ENCODE measurements at regions not wholly inside any gene's neighbourhood (a gene's known extent, or its start where the extent isn't known, plus 50 kb on each side); places are given as distances from the start of the nearest gene placed in this dataset.

GRCh38 chrX:54615109-54615508 lies 85.1 kb downstream of the GNL3L start:
- Histone ChIP-seq H3K4me3 (ENCODE audit: low read length) (no peak overlapping the region), H3K9me3 (ENCODE audit: control insufficient read depth, insufficient read depth, low read length) (no peaks in the 10 kb centered on the region), H4K20me1 (ENCODE audit: control insufficient read depth, insufficient read depth, low read depth, low read length) (no peaks in the 10 kb centered on the region), H3F3A (ENCODE audit: control insufficient read depth, insufficient read depth) (no peaks in the 10 kb centered on the region), H3K4me2 (ENCODE audit: low read length) (no peak overlapping the region), H3K36me3 (ENCODE audit: control insufficient read depth, low read length) (no peaks in the 10 kb centered on the region), H3K27ac (ENCODE audit: low read depth, low read length) (no peak overlapping the region), H3K79me2 (ENCODE audit: control insufficient read depth, low read length) (no peaks in the 10 kb centered on the region), H3K9me2 (replicated peaks; ENCODE audit: control insufficient read depth, low read length) (no peaks in the 10 kb centered on the region), H3K4me1 (ENCODE audit: control insufficient read depth, low read length) (no peaks in the 10 kb centered on the region), H3K27me3 (ENCODE audit: control insufficient read depth, low read length) (no peaks in the 10 kb centered on the region)
- TF ChIP-seq CTCF (IDR thresholded peaks at IDR 0.05; ENCODE audit: low read depth, low read length, poor library complexity, severe bottlenecking) = no peak
- no peak for TF ChIP-seq EZH2phosphoT487 (IDR thresholded peaks at IDR 0.05; ENCODE audit: borderline replicate concordance, low read length)

- no peaks in the 10 kb centered on the region for H3K9me2 ChIP-seq (replicated peaks; ENCODE audit: control insufficient read depth, low read length)
- H3K36me3 ChIP-seq (ENCODE audit: control insufficient read depth, low read length) = no peaks in the 10 kb centered on the region
- H3K79me2 ChIP-seq (ENCODE audit: control insufficient read depth, low read length) = no peaks in the 10 kb centered on the region
- peaks cover 9% of the 10 kb centered on the region for H3K4me1 ChIP-seq (ENCODE audit: control insufficient read depth, low read length)
- no peaks in the 10 kb centered on the region for H3F3A ChIP-seq (ENCODE audit: control insufficient read depth, insufficient read depth)
- no peaks in the 10 kb centered on the region for H4K20me1 ChIP-seq (ENCODE audit: control insufficient read depth, insufficient read depth, low read depth, low read length)
- no peaks in the 10 kb centered on the region for H3K27me3 ChIP-seq (ENCODE audit: control insufficient read depth, low read length)
- H3K9me3 ChIP-seq (ENCODE audit: control insufficient read depth, insufficient read depth, low read length) = no peaks in the 10 kb centered on the region
- no peak overlapping the region for H3K27ac ChIP-seq (ENCODE audit: low read depth, low read length)
- TF ChIP-seq CTCF (IDR thresholded peaks at IDR 0.05; ENCODE audit: low read depth, low read length, poor library complexity, severe bottlenecking) (no peak), EZH2phosphoT487 (IDR thresholded peaks at IDR 0.05; ENCODE audit: borderline replicate concordance, low read length) (no peak)
- no peak overlapping the region for H3K4me3 ChIP-seq (ENCODE audit: low read length)
- no peak overlapping the region for H3K4me2 ChIP-seq (ENCODE audit: low read length)
Observed at GRCh38 chrX:54633641-54634040, 103.6 kb downstream of the GNL3L start.

GRCh38 chrX:54639018-54639345 lies 109.0 kb downstream of the GNL3L start:
- H3K9me2 ChIP-seq (replicated peaks; ENCODE audit: control insufficient read depth, low read length) = no peaks in the 10 kb centered on the region
- no peaks in the 10 kb centered on the region for H4K20me1 ChIP-seq (ENCODE audit: control insufficient read depth, insufficient read depth, low read depth, low read length)
- H3K4me2 ChIP-seq (ENCODE audit: low read length) = peak overlapping the region; percentile 71
- H3K27me3 ChIP-seq (ENCODE audit: control insufficient read depth, low read length) = no peaks in the 10 kb centered on the region
- peak overlapping the region; percentile 77 for H3K27ac ChIP-seq (ENCODE audit: low read depth, low read length)
- H3K9me3 ChIP-seq (ENCODE audit: control insufficient read depth, insufficient read depth, low read length) = no peaks in the 10 kb centered on the region
- peak overlapping the region; percentile 75 for H3K4me3 ChIP-seq (ENCODE audit: low read length)
- no peaks in the 10 kb centered on the region for H3K36me3 ChIP-seq (ENCODE audit: control insufficient read depth, low read length)
- TF ChIP-seq EZH2phosphoT487 (IDR thresholded peaks at IDR 0.05; ENCODE audit: borderline replicate concordance, low read length) (no peak), CTCF (IDR thresholded peaks at IDR 0.05; ENCODE audit: low read depth, low read length, poor library complexity, severe bottlenecking) (no peak)
- peaks cover 19% of the 10 kb centered on the region for H3K4me1 ChIP-seq (ENCODE audit: control insufficient read depth, low read length)
- no peaks in the 10 kb centered on the region for H3F3A ChIP-seq (ENCODE audit: control insufficient read depth, insufficient read depth)
- no peaks in the 10 kb centered on the region for H3K79me2 ChIP-seq (ENCODE audit: control insufficient read depth, low read length)
